ENCODE measurements at regions not wholly inside any gene's neighbourhood (a gene's known extent, or its start where the extent isn't known, plus 50 kb on each side); places are given as distances from the start of the nearest gene placed in this dataset.

- peak overlapping the region; percentile 25 for H3K4me2 ChIP-seq (ENCODE audit: low read depth, low read length, poor library complexity, severe bottlenecking)
- TF ChIP-seq EZH2phosphoT487 (IDR thresholded peaks at IDR 0.05; ENCODE audit: borderline replicate concordance): no peak
- TF ChIP-seq CTCF (conservative IDR thresholded peaks at IDR 0.05; ENCODE audit: low read length): no peak
Observed at GRCh38 chr18:22814329-22814703, 118.8 kb upstream of the RBBP8 start.

GRCh38 chr18:22816266-22817176 lies 116.6 kb upstream of the RBBP8 start:
- Histone ChIP-seq H3K36me3 (ENCODE audit: insufficient read depth, low read length) (no peaks in the 10 kb centered on the region), H2AFZ (ENCODE audit: low read length) (no peak overlapping the region), H3K9me3 (ENCODE audit: insufficient read depth, low read depth, low read length) (no peaks in the 10 kb centered on the region), H3K9me2 (replicated peaks; ENCODE audit: low read depth, low read length) (no peaks in the 10 kb centered on the region), H3K4me2 (ENCODE audit: low read depth, low read length, poor library complexity, severe bottlenecking) (no peak overlapping the region), H3K4me1 (ENCODE audit: insufficient read depth, low read length, poor library complexity, severe bottlenecking) (no peaks in the 10 kb centered on the region), H4K20me1 (ENCODE audit: insufficient read depth, low read length, poor library complexity, severe bottlenecking) (no peaks in the 10 kb centered on the region), H3K27me3 (ENCODE audit: insufficient read depth, low read length, poor library complexity, severe bottlenecking) (no peaks in the 10 kb centered on the region), H3K9ac (ENCODE audit: low read depth, low read length, poor library complexity, severe bottlenecking) (no peak overlapping the region), H3K4me3 (ENCODE audit: low read length, poor library complexity, severe bottlenecking) (no peak overlapping the region), H3K79me2 (ENCODE audit: insufficient read depth, low read length) (no peaks in the 10 kb centered on the region), H3F3A (ENCODE audit: low read depth) (no peaks in the 10 kb centered on the region)
- no peak for TF ChIP-seq CTCF (conservative IDR thresholded peaks at IDR 0.05; ENCODE audit: low read length)
- TF ChIP-seq EZH2phosphoT487 (IDR thresholded peaks at IDR 0.05; ENCODE audit: borderline replicate concordance): no peak

More at GRCh38 chr18:22814329-22814703, 118.8 kb upstream of the RBBP8 start:
- no peak overlapping the region for H3K4me3 ChIP-seq (ENCODE audit: low read length, poor library complexity, severe bottlenecking)
- H3F3A ChIP-seq (ENCODE audit: low read depth): no peaks in the 10 kb centered on the region
- peak overlapping the region; percentile 44; the same call in 1 of the 2 replicates for H2AFZ ChIP-seq (ENCODE audit: low read length)
- H3K9ac ChIP-seq (ENCODE audit: low read depth, low read length, poor library complexity, severe bottlenecking): no peak overlapping the region
- no peaks in the 10 kb centered on the region for H3K36me3 ChIP-seq (ENCODE audit: insufficient read depth, low read length)
- no peaks in the 10 kb centered on the region for H3K9me3 ChIP-seq (ENCODE audit: insufficient read depth, low read depth, low read length)
- H4K20me1 ChIP-seq (ENCODE audit: insufficient read depth, low read length, poor library complexity, severe bottlenecking): no peaks in the 10 kb centered on the region
- H3K4me1 ChIP-seq (ENCODE audit: insufficient read depth, low read length, poor library complexity, severe bottlenecking): no peaks in the 10 kb centered on the region
- no peaks in the 10 kb centered on the region for H3K79me2 ChIP-seq (ENCODE audit: insufficient read depth, low read length)
- no peaks in the 10 kb centered on the region for H3K9me2 ChIP-seq (replicated peaks; ENCODE audit: low read depth, low read length)
- H3K27me3 ChIP-seq (ENCODE audit: insufficient read depth, low read length, poor library complexity, severe bottlenecking): no peaks in the 10 kb centered on the region

GRCh38 chr18:22817844-22818243 lies 115.3 kb upstream of the RBBP8 start:
- Histone ChIP-seq H3K9me3 (ENCODE audit: insufficient read depth, low read depth, low read length) (no peaks in the 10 kb centered on the region), H3K36me3 (ENCODE audit: insufficient read depth, low read length) (no peaks in the 10 kb centered on the region), H3K79me2 (ENCODE audit: insufficient read depth, low read length) (no peaks in the 10 kb centered on the region), H4K20me1 (ENCODE audit: insufficient read depth, low read length, poor library complexity, severe bottlenecking) (no peaks in the 10 kb centered on the region), H3K4me3 (ENCODE audit: low read length, poor library complexity, severe bottlenecking) (no peak overlapping the region), H2AFZ (ENCODE audit: low read length) (no peak overlapping the region), H3K4me2 (ENCODE audit: low read depth, low read length, poor library complexity, severe bottlenecking) (no peak overlapping the region), H3K9ac (ENCODE audit: low read depth, low read length, poor library complexity, severe bottlenecking) (no peak overlapping the region), H3K9me2 (replicated peaks; ENCODE audit: low read depth, low read length) (no peaks in the 10 kb centered on the region), H3F3A (ENCODE audit: low read depth) (no peaks in the 10 kb centered on the region), H3K27me3 (ENCODE audit: insufficient read depth, low read length, poor library complexity, severe bottlenecking) (no peaks in the 10 kb centered on the region), H3K4me1 (ENCODE audit: insufficient read depth, low read length, poor library complexity, severe bottlenecking) (no peaks in the 10 kb centered on the region)
- TF ChIP-seq EZH2phosphoT487 (IDR thresholded peaks at IDR 0.05; ENCODE audit: borderline replicate concordance): no peak
- TF ChIP-seq CTCF (conservative IDR thresholded peaks at IDR 0.05; ENCODE audit: low read length): no peak
